GM12878 (cell line): ENCODE measurements at regions not wholly inside any gene's neighbourhood (a gene's known extent, or its start where the extent isn't known, plus 50 kb on each side); places are given as distances from the start of the nearest gene placed in this dataset.

Experiments
- ATAC-seq: fragments of 200-7000 bp; cut with Tn5 transposase; 3 replicates; pipeline ENCODE4 v1.9.1; 2020; ENCODE audit warnings: mild to moderate bottlenecking, moderate library complexity
- BruUV-seq: library from RNA; stranded (reverse); fragments of 400-500 nt; replicated peaks from 2 replicates; lab custom pipeline; 2021; lab: Mats Ljungman, UMichigan
- CTCF ChIA-PET: fragments of 300-600 bp; sonication (Branson Sonifier 250); formaldehyde crosslinking; extraction: SDS; loops from one replicate; lab custom pipeline; 2021; ENCODE audit warnings: inconsistent platforms; lab: Yijun Ruan, JAX
- POLR2A ChIA-PET: fragments of 350-600 bp; formaldehyde crosslinking; extraction: SDS; loops from one replicate; lab custom pipeline; 2021; ENCODE audit warnings: inconsistent platforms; lab: Charles Lee
- RAD21 ChIA-PET: fragments of 300-600 bp; sonication (Branson Sonifier 250); formaldehyde crosslinking; loops from one replicate; lab custom pipeline; 2023; ENCODE audit warnings: antibody characterized with exemption; ENCODE audit not compliant: unreplicated experiment; lab: Charles Lee
- SMC1A ChIA-PET: fragments of 300-600 bp; sonication (Branson Sonifier 250); formaldehyde crosslinking; loops from one replicate; lab custom pipeline; 2023; ENCODE audit not compliant: unreplicated experiment, uncharacterized antibody; lab: Charles Lee
- DNase-seq: peaks from one replicate; pipeline ENCODE4 v3.0.0-alpha.2; 2011; ENCODE audit warnings: low read depth, low spot score
- FAIRE-seq: peaks from 3 replicates; lab custom pipeline; 2011; peaks lifted over from hg19 to GRCh38; lab: Jason Lieb, UNC
- H2AFZ ChIP-seq: 2 replicates; pipeline ENCODE4 v1.6.0; 2011; ENCODE audit warnings: low read depth, low read length, control low read depth; ENCODE audit not compliant: control insufficient read depth
- H3K27ac ChIP-seq: 2 replicates; pipeline ENCODE4 v1.5.1; 2011; ENCODE audit warnings: control low read depth; ENCODE audit not compliant: control insufficient read depth, insufficient read depth
- H3K27me3 ChIP-seq, 2 experiments: replicated peaks in 1 of 2; 2 replicates each; pipeline versions ENCODE4 v1.6.0 to v1.6.1; 2011; ENCODE audit warnings: low read length in 1 of 2; ENCODE audit not compliant: control insufficient read depth in 2 of 2, insufficient read depth in 2 of 2
- H3K36me3 ChIP-seq, 2 experiments: 2 replicates each; pipeline ENCODE4 v1.5.1; 2011; ENCODE audit warnings: low read length in 1 of 2; ENCODE audit not compliant: control insufficient read depth in 2 of 2, insufficient read depth in 2 of 2
- H3K4me1 ChIP-seq: 2 replicates; pipeline ENCODE4 v1.6.1; 2011; ENCODE audit warnings: mild to moderate bottlenecking, low read length, moderate library complexity, mixed read lengths; ENCODE audit not compliant: control insufficient read depth, insufficient read depth
- H3K4me2 ChIP-seq: 2 replicates; pipeline ENCODE4 v1.6.0; 2011; ENCODE audit warnings: control low read depth; ENCODE audit not compliant: control insufficient read depth, insufficient read depth
- H3K4me3 ChIP-seq: fragments of 200-600 bp; sonication (generic); 2 replicates; pipeline ENCODE4 v1.5.1; 2016
- H3K79me2 ChIP-seq: 2 replicates; pipeline ENCODE4 v1.6.0; 2011; ENCODE audit warnings: low read length; ENCODE audit not compliant: control insufficient read depth, insufficient read depth
- H3K9ac ChIP-seq: 2 replicates; pipeline ENCODE4 v1.8.0; 2011; ENCODE audit warnings: low read length, control low read depth, mixed read lengths; ENCODE audit not compliant: control insufficient read depth, insufficient read depth
- H3K9me3 ChIP-seq: replicated peaks from 3 replicates; pipeline ENCODE4 v1.5.1; 2011; ENCODE audit warnings: mild to moderate bottlenecking, low read length; ENCODE audit not compliant: control insufficient read depth, insufficient read depth
- H4K20me1 ChIP-seq: 2 replicates; pipeline ENCODE4 v1.6.0; 2011; ENCODE audit not compliant: control insufficient read depth, insufficient read depth
- CBFB ChIP-seq: IDR thresholded peaks from 2 replicates; pipeline ENCODE4 v1.6.1; 2016; ENCODE audit warnings: antibody characterized with exemption, low read depth
- CHD4 ChIP-seq: fragments of 200-600 bp; sonication (generic); IDR thresholded peaks from 2 replicates; pipeline ENCODE4 v1.6.1; 2016; ENCODE audit warnings: mild to moderate bottlenecking
- FOXM1 ChIP-seq: IDR thresholded peaks from 2 replicates; pipeline ENCODE4 v1.6.1; 2012; ENCODE audit warnings: low read depth, mild to moderate bottlenecking, inconsistent platforms, low read length, moderate library complexity
- IKZF1 ChIP-seq: fragments of 450-650 bp; conservative IDR thresholded peaks from 2 replicates; pipeline ENCODE4 v1.6.1; 2017; ENCODE audit warnings: antibody characterized with exemption, mild to moderate bottlenecking
- KLF5 ChIP-seq: fragments of 450-650 bp; IDR thresholded peaks from 2 replicates; pipeline ENCODE4 v1.6.1; 2014; ENCODE audit warnings: mild to moderate bottlenecking; ENCODE audit not compliant: partially characterized antibody
- NRF1 ChIP-seq: conservative IDR thresholded peaks from 2 replicates; pipeline ENCODE4 v1.6.1; 2011; ENCODE audit warnings: mild to moderate bottlenecking, low read depth, low read length, improper control_type of control experiment
- RCOR1 ChIP-seq: conservative IDR thresholded peaks from 2 replicates; pipeline ENCODE4 v1.6.1; 2012; ENCODE audit warnings: low read depth, low read length, improper control_type of control experiment
- STAT1 ChIP-seq: fragments of 450-650 bp; conservative IDR thresholded peaks from 2 replicates; pipeline ENCODE4 v1.6.1; 2014; ENCODE audit warnings: antibody characterized with exemption, mild to moderate bottlenecking
- WGBS: methylation state at CpG from one replicate; pipeline ENCODE4 v1.1.6; 2016; ENCODE audit warnings: low lambda C conversion rate; ENCODE audit not compliant: insufficient replicate concordance, insufficient coverage; ENCODE audit errors: missing lambda C conversion rate; 5-methylcytosine and 5-hydroxymethylcytosine counted together
- in situ Hi-C: fragments of 300-500 bp; cut with MboI; formaldehyde crosslinking; loops from 9 replicates; pipeline ENCODE4 v1.14.3; 2018; ENCODE audit warnings: mixed read lengths
- intact Hi-C: fragments of 100-400 bp; cut with micrococcal nuclease; formaldehyde crosslinking; loops from one replicate; pipeline ENCODE4 v1.14.2; 2022; ENCODE audit not compliant: unreplicated experiment
- TF ChIP-seq, protein P1 (sequence below): fragments of 450-650 bp; formaldehyde crosslinking; IDR thresholded peaks from 2 replicates; pipeline ENCODE4 v1.4.0; 2020; ENCODE audit warnings: mild to moderate bottlenecking, moderate library complexity

DNA sequence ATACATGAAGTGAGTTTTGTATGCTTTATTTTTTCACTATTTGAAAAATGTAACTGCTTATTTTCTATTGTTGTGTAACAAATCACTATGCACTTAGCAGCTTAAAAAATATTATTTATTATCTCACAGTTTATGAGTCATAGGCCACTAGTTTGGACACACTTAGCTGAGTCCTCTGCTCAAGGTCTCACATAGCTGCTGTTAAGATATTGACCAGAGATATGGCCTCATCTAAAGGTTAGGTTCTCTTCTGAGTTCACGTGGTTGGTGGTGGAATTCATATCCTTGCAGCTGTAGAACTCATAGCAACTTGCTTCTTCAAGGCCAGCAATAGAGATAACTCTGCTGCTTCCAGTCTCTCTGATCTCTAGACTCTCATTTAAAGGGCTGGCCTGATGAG is 534.4 kb downstream of the SPRY1 start:
- ChIA-PET RAD21 (no interaction called here), POLR2A (no interaction called here), CTCF (no interaction called here), SMC1A (no interaction called here)
- Histone ChIP-seq H3K4me1 (no peaks in the 10 kb centered on the region), H3K79me2 (no peaks in the 10 kb centered on the region), H2AFZ (no peak overlapping the region), H3K27ac (no peak overlapping the region), H3K27me3 (no peaks in the 10 kb centered on the region), H3K36me3 (no peaks in the 10 kb centered on the region), H3K9me3 (no peaks in the 10 kb centered on the region), H3K4me2 (no peak overlapping the region), H3K4me3 (no peak overlapping the region), H4K20me1 (no peaks in the 10 kb centered on the region), H3K9ac (no peak overlapping the region)
- DNase-seq (no peak), FAIRE-seq (no peak), ATAC-seq (no peak)
- in situ Hi-C loops = no loop called here
- TF ChIP-seq RCOR1 (no peak), STAT1 (no peak), CHD4 (no peak), NRF1 (no peak), CBFB (no peak), IKZF1 (no peak), KLF5 (no peak), FOXM1 (no peak)
- TF ChIP-seq, protein P1, sequence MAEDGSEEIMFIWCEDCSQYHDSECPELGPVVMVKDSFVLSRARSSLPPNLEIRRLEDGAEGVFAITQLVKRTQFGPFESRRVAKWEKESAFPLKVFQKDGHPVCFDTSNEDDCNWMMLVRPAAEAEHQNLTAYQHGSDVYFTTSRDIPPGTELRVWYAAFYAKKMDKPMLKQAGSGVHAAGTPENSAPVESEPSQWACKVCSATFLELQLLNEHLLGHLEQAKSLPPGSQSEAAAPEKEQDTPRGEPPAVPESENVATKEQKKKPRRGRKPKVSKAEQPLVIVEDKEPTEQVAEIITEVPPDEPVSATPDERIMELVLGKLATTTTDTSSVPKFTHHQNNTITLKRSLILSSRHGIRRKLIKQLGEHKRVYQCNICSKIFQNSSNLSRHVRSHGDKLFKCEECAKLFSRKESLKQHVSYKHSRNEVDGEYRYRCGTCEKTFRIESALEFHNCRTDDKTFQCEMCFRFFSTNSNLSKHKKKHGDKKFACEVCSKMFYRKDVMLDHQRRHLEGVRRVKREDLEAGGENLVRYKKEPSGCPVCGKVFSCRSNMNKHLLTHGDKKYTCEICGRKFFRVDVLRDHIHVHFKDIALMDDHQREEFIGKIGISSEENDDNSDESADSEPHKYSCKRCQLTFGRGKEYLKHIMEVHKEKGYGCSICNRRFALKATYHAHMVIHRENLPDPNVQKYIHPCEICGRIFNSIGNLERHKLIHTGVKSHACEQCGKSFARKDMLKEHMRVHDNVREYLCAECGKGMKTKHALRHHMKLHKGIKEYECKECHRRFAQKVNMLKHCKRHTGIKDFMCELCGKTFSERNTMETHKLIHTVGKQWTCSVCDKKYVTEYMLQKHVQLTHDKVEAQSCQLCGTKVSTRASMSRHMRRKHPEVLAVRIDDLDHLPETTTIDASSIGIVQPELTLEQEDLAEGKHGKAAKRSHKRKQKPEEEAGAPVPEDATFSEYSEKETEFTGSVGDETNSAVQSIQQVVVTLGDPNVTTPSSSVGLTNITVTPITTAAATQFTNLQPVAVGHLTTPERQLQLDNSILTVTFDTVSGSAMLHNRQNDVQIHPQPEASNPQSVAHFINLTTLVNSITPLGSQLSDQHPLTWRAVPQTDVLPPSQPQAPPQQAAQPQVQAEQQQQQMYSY (CRISPR knock-in tag) = no peak
- 0% methylated on average over 1 of the region's 1 CpG for WGBS
- intact Hi-C loops = no loop called here
- BruUV-seq = no TSS peak
